GM21526 (cell line): ENCODE measurements at regions not wholly inside any gene's neighbourhood (a gene's known extent, or its start where the extent isn't known, plus 50 kb on each side); places are given as distances from the start of the nearest gene placed in this dataset.
"Not testable (repeated sequence)": the region's sequence is repeated elsewhere in the genome, so short reads cannot be mapped to it uniquely, and the experiment has no call there.

Experiments used
- ATAC-seq: cut with Tn5 transposase; IDR thresholded peaks from one replicate; pipeline ENCODE4 v1.9.1; 2021; ENCODE audit warnings: moderate library complexity; ENCODE audit not compliant: unreplicated experiment, low FRiP score

GRCh38 chr12:92259291-92259690 lies 113.6 kb upstream of the BTG1 start:
- ATAC-seq, result no peak

- no peak for ATAC-seq
These were observed 111.6 kb upstream of the BTG1 start for GRCh38 chr12:92257261-92257660.

- no peak for ATAC-seq
These were observed 110.1 kb upstream of the BTG1 start for GRCh38 chr12:92255741-92256140.

GRCh38 chr12:92253301-92253700 lies 107.7 kb upstream of the BTG1 start:
- ATAC-seq, result no peak

GRCh38 chr12:92248977-92249376 lies 103.3 kb upstream of the BTG1 start:
- no peak for ATAC-seq

GRCh38 chr12:92244036-92244435 lies 98.4 kb upstream of the BTG1 start:
- ATAC-seq, result no peak

- ATAC-seq, result no peak
These were observed 97.3 kb upstream of the BTG1 start for GRCh38 chr12:92242907-92243306.

GRCh38 chr12:92237762-92238523 lies 92.3 kb upstream of the BTG1 start:
- ATAC-seq, result no peak

- no peak for ATAC-seq
These were observed 91.6 kb upstream of the BTG1 start for GRCh38 chr12:92237262-92237661.

- ATAC-seq, result no peak
These were observed 90.2 kb upstream of the BTG1 start for GRCh38 chr12:92235703-92236472.

GRCh38 chr12:92234533-92234932 lies 88.9 kb upstream of the BTG1 start:
- no peak for ATAC-seq

- ATAC-seq, result no peak
These were observed 87.8 kb upstream of the BTG1 start for GRCh38 chr12:92233346-92234015.

GRCh38 chr12:92232371-92232932 lies 86.8 kb upstream of the BTG1 start:
- not testable (repeated sequence) for ATAC-seq

- ATAC-seq, result not testable (repeated sequence)
These were observed 86.3 kb upstream of the BTG1 start for GRCh38 chr12:92231945-92232344.

GRCh38 chr12:92231532-92231931 lies 85.9 kb upstream of the BTG1 start:
- ATAC-seq, result not testable (repeated sequence)

GRCh38 chr12:92229381-92229780 lies 83.7 kb upstream of the BTG1 start:
- no peak for ATAC-seq

- ATAC-seq, result no peak
These were observed 81.3 kb upstream of the BTG1 start for GRCh38 chr12:92226961-92227360.

GRCh38 chr12:92226071-92226661 lies 80.5 kb upstream of the BTG1 start:
- ATAC-seq, result no peak

- ATAC-seq, result no peak
These were observed 79.2 kb upstream of the BTG1 start for GRCh38 chr12:92224685-92225331.

- ATAC-seq, result no peak
These were observed 77.8 kb upstream of the BTG1 start for GRCh38 chr12:92223481-92223880.
